H1 (cell line): ENCODE measurements at regions not wholly inside any gene's neighbourhood (a gene's known extent, or its start where the extent isn't known, plus 50 kb on each side); places are given as distances from the start of the nearest gene placed in this dataset.

Experiments
- CTCF ChIA-PET: fragments of 300-600 bp; sonication (Branson Sonifier 250); formaldehyde crosslinking; loops from one replicate; lab custom pipeline; 2021; ENCODE audit not compliant: partially characterized antibody; lab: Charles Lee
- POLR2A ChIA-PET: fragments of 300-600 bp; sonication (Branson Sonifier 250); formaldehyde crosslinking; loops from one replicate; lab custom pipeline; 2021; ENCODE audit warnings: inconsistent platforms; ENCODE audit not compliant: partially characterized antibody; lab: Charles Lee
- DNase-seq, 2 experiments: peaks; one replicate each; pipeline versions ENCODE4 v3.0.0 to v3.0.0-alpha.2; 2010 to 2022; ENCODE audit warnings: low spot score in 2 of 2, low read depth in 1 of 2, mixed read lengths in 1 of 2
- FAIRE-seq: peaks from 2 replicates; lab custom pipeline; 2011; peaks lifted over from hg19 to GRCh38; lab: Jason Lieb, UNC
- H2AFZ ChIP-seq: 2 replicates; pipeline ENCODE4 v1.8.1; 2012; ENCODE audit warnings: low read length, inconsistent platforms
- H2AK5ac ChIP-seq: 2 replicates; pipeline ENCODE4 v1.6.1; 2013; ENCODE audit warnings: low read depth, low read length
- H2BK120ac ChIP-seq: replicated peaks from 2 replicates; pipeline ENCODE3; 2013; ENCODE audit warnings: low read depth, low read length, inconsistent platforms
- H2BK12ac ChIP-seq: 2 replicates; pipeline ENCODE4 v1.6.1; 2013; ENCODE audit warnings: low read depth, low read length
- H2BK15ac ChIP-seq: 2 replicates; pipeline ENCODE4 v1.6.1; 2013; ENCODE audit warnings: low read length
- H2BK20ac ChIP-seq: 2 replicates; pipeline ENCODE4 v1.6.1; 2013; ENCODE audit warnings: low read length
- H2BK5ac ChIP-seq: 2 replicates; pipeline ENCODE4 v1.6.1; 2013; ENCODE audit warnings: low read depth, low read length
- H3K14ac ChIP-seq: 2 replicates; pipeline ENCODE4 v1.6.1; 2013; ENCODE audit warnings: inconsistent platforms; ENCODE audit not compliant: insufficient read length
- H3K18ac ChIP-seq: 2 replicates; pipeline ENCODE4 v1.6.1; 2013; ENCODE audit warnings: low read length; ENCODE audit errors: extremely low read depth
- H3K23ac ChIP-seq: 2 replicates; pipeline ENCODE4 v1.6.1; 2013; ENCODE audit warnings: inconsistent platforms; ENCODE audit not compliant: insufficient read length
- H3K23me2 ChIP-seq: 2 replicates; pipeline ENCODE4 v1.6.1; 2013; ENCODE audit warnings: low read depth, low read length
- H3K27ac ChIP-seq: 2 replicates; pipeline ENCODE4 v1.6.1; 2011; ENCODE audit warnings: low read depth, low read length, inconsistent platforms
- H3K27me3 ChIP-seq, 4 experiments: replicated peaks in 1 of 4; 1 replicate in 1 of 4; 2 replicates in 3 of 4; pipeline versions ENCODE4 v1.6.1 to v1.8.1; 2011 to 2013; ENCODE audit warnings: low read length in 3 of 4, mild to moderate bottlenecking in 3 of 4, inconsistent platforms in 2 of 4, mixed read lengths in 2 of 4, moderate library complexity in 1 of 4; ENCODE audit not compliant: control insufficient read depth in 3 of 4, insufficient read depth in 3 of 4; ENCODE audit errors: extremely low read depth in 1 of 4
- H3K36me3 ChIP-seq, 4 experiments: 2 replicates each; pipeline versions ENCODE4 v1.6.1 to v1.8.1; 2011 to 2013; ENCODE audit warnings: mild to moderate bottlenecking in 4 of 4, low read length in 3 of 4, moderate library complexity in 2 of 4, control low read depth in 1 of 4, inconsistent platforms in 1 of 4; ENCODE audit not compliant: insufficient read depth in 4 of 4, control insufficient read depth in 2 of 4
- H3K4ac ChIP-seq: replicated peaks from 2 replicates; pipeline ENCODE3; 2013; ENCODE audit warnings: low read length, low read depth, mixed read lengths, inconsistent platforms; ENCODE audit not compliant: insufficient read length
- H3K4me1 ChIP-seq, 4 experiments: replicated peaks in 1 of 4; 1 replicate in 1 of 4; 2 replicates in 3 of 4; pipeline versions ENCODE4 v1.6.1 to v1.8.1; 2011 to 2013; ENCODE audit warnings: low read length in 3 of 4, inconsistent platforms in 2 of 4, mixed read lengths in 1 of 4; ENCODE audit not compliant: insufficient read depth in 4 of 4, control insufficient read depth in 3 of 4
- H3K4me2 ChIP-seq, 2 experiments: 2 replicates each; pipeline versions ENCODE4 v1.6.1 to v1.8.1; 2011 to 2013; ENCODE audit warnings: low read depth in 2 of 2, low read length in 2 of 2, control low read depth in 1 of 2, inconsistent platforms in 1 of 2, mild to moderate bottlenecking in 1 of 2; ENCODE audit not compliant: insufficient read depth in 1 of 2
- H3K4me3 ChIP-seq, 4 experiments: fragments of 200-600, 300-600 bp in 1 of 4; sonication (generic), shearing (Covaris generic), sonication (Bioruptor Twin) in 1 of 4; 2 replicates each; pipeline versions ENCODE4 v1.5.1 to v1.8.1; 2011 to 2016; ENCODE audit warnings: low read length in 4 of 4, low read depth in 3 of 4, control low read depth in 2 of 4, inconsistent platforms in 2 of 4, mild to moderate bottlenecking in 2 of 4, mixed read lengths in 1 of 4, moderate library complexity in 1 of 4; ENCODE audit not compliant: insufficient read depth in 2 of 4; ENCODE audit errors: extremely low read depth in 1 of 4
- H3K56ac ChIP-seq: replicated peaks from 2 replicates; pipeline ENCODE3; 2013; ENCODE audit warnings: low read depth, mild to moderate bottlenecking, mixed read lengths, low read length, inconsistent platforms; ENCODE audit not compliant: insufficient read length
- H3K79me1 ChIP-seq: 2 replicates; pipeline ENCODE4 v1.6.1; 2013; ENCODE audit warnings: low read depth, low read length, control low read depth
- H3K79me2 ChIP-seq, 2 experiments: 2 replicates each; pipeline versions ENCODE4 v1.6.1 to v1.8.1; 2012 to 2013; ENCODE audit warnings: low read length in 2 of 2, mild to moderate bottlenecking in 2 of 2, inconsistent platforms in 1 of 2; ENCODE audit not compliant: insufficient read depth in 2 of 2, control insufficient read depth in 1 of 2
- H3K9ac ChIP-seq, 4 experiments: replicated peaks in 1 of 4; 1 replicate in 1 of 4; 2 replicates in 3 of 4; pipeline versions ENCODE4 v1.6.1 to v1.8.1; 2011 to 2013; ENCODE audit warnings: low read depth in 3 of 4, low read length in 3 of 4, control low read depth in 2 of 4, mild to moderate bottlenecking in 2 of 4, moderate library complexity in 2 of 4, inconsistent platforms in 1 of 4; ENCODE audit errors: extremely low read depth in 1 of 4
- H3K9me3 ChIP-seq, 2 experiments: 2 replicates each; pipeline versions ENCODE4 v1.6.1 to v1.8.1; 2012 to 2013; ENCODE audit warnings: mild to moderate bottlenecking in 2 of 2, moderate library complexity in 2 of 2, control low read depth in 1 of 2, inconsistent platforms in 1 of 2, low read depth in 1 of 2, low read length in 1 of 2, mixed read lengths in 1 of 2; ENCODE audit not compliant: insufficient read depth in 2 of 2
- H4K20me1 ChIP-seq, 2 experiments: replicated peaks in 1 of 2; 2 replicates each; pipeline versions ENCODE3 to v1.8.1; 2011 to 2013; ENCODE audit warnings: inconsistent platforms in 2 of 2, low read length in 2 of 2, mild to moderate bottlenecking in 1 of 2; ENCODE audit not compliant: insufficient read depth in 2 of 2, control insufficient read depth in 1 of 2
- H4K5ac ChIP-seq: 2 replicates; pipeline ENCODE4 v1.6.1; 2013; ENCODE audit warnings: low read length, low read depth, mixed read lengths, inconsistent platforms; ENCODE audit not compliant: insufficient read length
- H4K8ac ChIP-seq: 2 replicates; pipeline ENCODE4 v1.8.0; 2013; ENCODE audit warnings: mild to moderate bottlenecking, moderate library complexity, low read length, inconsistent platforms; ENCODE audit not compliant: insufficient read depth; ENCODE audit errors: extremely low read depth
- H4K91ac ChIP-seq: replicated peaks from 2 replicates; pipeline ENCODE3; 2013; ENCODE audit warnings: low read length, mixed read lengths, inconsistent platforms; ENCODE audit not compliant: insufficient read length
- JUN ChIP-seq: IDR thresholded peaks from 2 replicates; pipeline ENCODE4 v1.6.1; 2011; ENCODE audit warnings: low read depth, mild to moderate bottlenecking, improper control_type of control experiment, low read length
- WGBS, 2 experiments: shearing (Covaris generic) in 1 of 2; methylation state at CpG; one replicate each; pipeline versions ENCODE4 v1.1.6 to v1.1.7; 2013 to 2015; ENCODE audit warnings: low lambda C conversion rate in 2 of 2, mixed read lengths in 2 of 2, inconsistent platforms in 1 of 2, low coverage in 1 of 2, missing lambda C conversion rate in 1 of 2; ENCODE audit not compliant: insufficient replicate concordance in 2 of 2, insufficient coverage in 1 of 2, insufficient read length in 1 of 2; ENCODE audit errors: extremely low coverage in 1 of 2, missing lambda C conversion rate in 1 of 2; 5-methylcytosine and 5-hydroxymethylcytosine counted together

GRCh38 chr6:100305209-100305869 lies 159.4 kb downstream of the SIM1 start:
- no peak overlapping the region for H3K56ac ChIP-seq
- no peak overlapping the region for H4K8ac ChIP-seq
- FAIRE-seq, result no peak
- H2BK20ac ChIP-seq, result no peak overlapping the region
- H3K27me3 ChIP-seq, result no peaks in the 10 kb centered on the region
- H2BK5ac ChIP-seq, result no peak overlapping the region
- H3K4me3 ChIP-seq, result no peak overlapping the region
- H3K27ac ChIP-seq, result no peak overlapping the region
- no peaks in the 10 kb centered on the region for H4K20me1 ChIP-seq
- no peak overlapping the region for H4K5ac ChIP-seq
- H3K4me2 ChIP-seq, result no peak overlapping the region
- H3K79me2 ChIP-seq, result no peaks in the 10 kb centered on the region
- no peaks in the 10 kb centered on the region for H3K79me1 ChIP-seq
- no peak overlapping the region for H2BK120ac ChIP-seq
- H3K9ac ChIP-seq, result no peak overlapping the region
- no peak overlapping the region for H4K91ac ChIP-seq
- no peak overlapping the region for H3K23ac ChIP-seq
- no peak overlapping the region for H3K4ac ChIP-seq
- H3K23me2 ChIP-seq, result no peaks in the 10 kb centered on the region
- ChIA-PET POLR2A (no interaction called here), CTCF (interaction anchor here (0.6 to 1.7 kb wide), 5 partner anchors 10 to 198 kb away, joined by 3 to 6 read pairs (median 4); no protein-coding TSS in a partner anchor)
- WGBS, 2 experiments, result 72% methylated on average over 2 of the region's 2 CpGs; no CpG with 5 or more reads in 1 of the 2 experiments
- no peak overlapping the region for H2BK12ac ChIP-seq
- TF ChIP-seq JUN, result no peak
- no peak for DNase-seq
- H2BK15ac ChIP-seq, result no peak overlapping the region
- no peak overlapping the region for H2AK5ac ChIP-seq
- peaks cover 2 to 13% (median 6%) of the 10 kb centered on the region in 4 experiments; a peak in 4 of 7 replicates for H3K4me1 ChIP-seq
- no peaks in the 10 kb centered on the region for H3K9me3 ChIP-seq
- H3K18ac ChIP-seq, result no peak overlapping the region
- no peak overlapping the region for H2AFZ ChIP-seq
- no peak overlapping the region for H3K14ac ChIP-seq
- no peaks in the 10 kb centered on the region for H3K36me3 ChIP-seq
